ENCODE measurements at regions not wholly inside any gene's neighbourhood (a gene's known extent, or its start where the extent isn't known, plus 50 kb on each side); places are given as distances from the start of the nearest gene placed in this dataset.
"Not testable (repeated sequence)": the region's sequence is repeated elsewhere in the genome, so short reads cannot be mapped to it uniquely, and the experiment has no call there.

GRCh38 chr16:35102780-35103403 is 1643.5 kb downstream of the TP53TG3F start:
- Histone ChIP-seq H4K91ac (ENCODE audit: insufficient read length, low read depth, low read length) (no peak overlapping the region), H2BK20ac (ENCODE audit: low read depth, low read length, poor library complexity, severe bottlenecking) (no peak overlapping the region), H3K4me2 (ENCODE audit: insufficient read depth, insufficient read length, low read length) (no peak overlapping the region), H2BK15ac (ENCODE audit: low read depth, low read length) (no peak overlapping the region), H3K23me2 (ENCODE audit: insufficient read length, low read depth, low read length, poor library complexity, severe bottlenecking) (no peaks in the 10 kb centered on the region), H4K20me1 (ENCODE audit: control insufficient read depth, insufficient read depth, insufficient read length) (no peaks in the 10 kb centered on the region), H3K23ac (ENCODE audit: insufficient read length, low read depth, low read length) (no peak overlapping the region), H2AFZ (ENCODE audit: low read length) (no peak overlapping the region), H2BK120ac (ENCODE audit: low read depth, low read length, poor library complexity, severe bottlenecking) (no peak overlapping the region), H3K14ac (ENCODE audit: insufficient read depth, low read length) (no peak overlapping the region), H3K27ac (ENCODE audit: insufficient read length, low read depth, low read length) (no peak overlapping the region), H2AK5ac (ENCODE audit: insufficient read length, low read length) (no peak overlapping the region), H3T11ph (ENCODE audit: low read length) (no peak overlapping the region), H3K79me2 (ENCODE audit: insufficient read depth, low read length) (no peaks in the 10 kb centered on the region), H2BK5ac (ENCODE audit: insufficient read length, low read length) (no peak overlapping the region), H3K18ac (ENCODE audit: insufficient read length, low read depth, low read length) (no peak overlapping the region), H3K56ac (ENCODE audit: insufficient read length, low read depth, low read length) (no peak overlapping the region), H3K9me3 (ENCODE audit: control insufficient read depth, low read depth, low read length) (peaks cover 46% of the 10 kb centered on the region), H2BK12ac (ENCODE audit: insufficient read length, low read depth, low read length) (no peak overlapping the region), H3K4ac (ENCODE audit: low read depth, low read length) (no peak overlapping the region), H3K9ac (ENCODE audit: extremely low read depth, insufficient read length, low read length) (no peak overlapping the region), H3K4me1 (ENCODE audit: insufficient read depth, low read length) (no peaks in the 10 kb centered on the region), H4K5ac (ENCODE audit: insufficient read length, low read depth, low read length) (no peak overlapping the region), H3K79me1 (ENCODE audit: insufficient read depth, low read depth, low read length, poor library complexity, severe bottlenecking) (no peaks in the 10 kb centered on the region), H4K8ac (replicated peaks; ENCODE audit: insufficient read length, low read depth, low read length) (no peak overlapping the region), H3K27me3 (ENCODE audit: insufficient read depth, low read length) (no peaks in the 10 kb centered on the region)
- Mint-ChIP-seq H3K4me1 (no peaks in the 10 kb centered on the region), H3K27ac (no peak overlapping the region), H3K4me3 (no peak overlapping the region), H3K27me3 (ENCODE audit: low read depth) (no peaks in the 10 kb centered on the region), H3K9me3 (peaks cover 73 to 77% of the 10 kb centered on the region in 2 experiments), H3K36me3 (ENCODE audit: insufficient read depth in 1 of 3, low read depth in 3 of 3) (peaks cover 0 to 7% (median 3%) of the 10 kb centered on the region in 3 experiments; a peak in 4 of 7 replicates)
- no CpG with 5 or more reads among the region's 6 CpGs for WGBS (ENCODE audit: extremely low coverage, insufficient read length, low lambda C conversion rate)
- TF ChIP-seq, protein P1, sequence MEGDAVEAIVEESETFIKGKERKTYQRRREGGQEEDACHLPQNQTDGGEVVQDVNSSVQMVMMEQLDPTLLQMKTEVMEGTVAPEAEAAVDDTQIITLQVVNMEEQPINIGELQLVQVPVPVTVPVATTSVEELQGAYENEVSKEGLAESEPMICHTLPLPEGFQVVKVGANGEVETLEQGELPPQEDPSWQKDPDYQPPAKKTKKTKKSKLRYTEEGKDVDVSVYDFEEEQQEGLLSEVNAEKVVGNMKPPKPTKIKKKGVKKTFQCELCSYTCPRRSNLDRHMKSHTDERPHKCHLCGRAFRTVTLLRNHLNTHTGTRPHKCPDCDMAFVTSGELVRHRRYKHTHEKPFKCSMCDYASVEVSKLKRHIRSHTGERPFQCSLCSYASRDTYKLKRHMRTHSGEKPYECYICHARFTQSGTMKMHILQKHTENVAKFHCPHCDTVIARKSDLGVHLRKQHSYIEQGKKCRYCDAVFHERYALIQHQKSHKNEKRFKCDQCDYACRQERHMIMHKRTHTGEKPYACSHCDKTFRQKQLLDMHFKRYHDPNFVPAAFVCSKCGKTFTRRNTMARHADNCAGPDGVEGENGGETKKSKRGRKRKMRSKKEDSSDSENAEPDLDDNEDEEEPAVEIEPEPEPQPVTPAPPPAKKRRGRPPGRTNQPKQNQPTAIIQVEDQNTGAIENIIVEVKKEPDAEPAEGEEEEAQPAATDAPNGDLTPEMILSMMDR (conservative IDR thresholded peaks at IDR 0.05), result no peak; the same call in 2 of the 3 replicates
- DNase-seq, result no peak

- H2AFZ ChIP-seq (ENCODE audit: low read length); H3K4me3 Mint-ChIP-seq; H4K91ac ChIP-seq (ENCODE audit: insufficient read length, low read depth, low read length); H3K4me1 ChIP-seq (ENCODE audit: insufficient read depth, low read length); H4K5ac ChIP-seq (ENCODE audit: insufficient read length, low read depth, low read length); H3K14ac ChIP-seq (ENCODE audit: insufficient read depth, low read length); H3K27ac ChIP-seq (ENCODE audit: insufficient read length, low read depth, low read length); H3K23me2 ChIP-seq (ENCODE audit: insufficient read length, low read depth, low read length, poor library complexity, severe bottlenecking); H3K18ac ChIP-seq (ENCODE audit: insufficient read length, low read depth, low read length); H3K4ac ChIP-seq (ENCODE audit: low read depth, low read length); H3K27me3 Mint-ChIP-seq (ENCODE audit: low read depth); H4K20me1 ChIP-seq (ENCODE audit: control insufficient read depth, insufficient read depth, insufficient read length); H3K4me2 ChIP-seq (ENCODE audit: insufficient read depth, insufficient read length, low read length); H3K27me3 ChIP-seq (ENCODE audit: insufficient read depth, low read length); H3K23ac ChIP-seq (ENCODE audit: insufficient read length, low read depth, low read length); H3K27ac Mint-ChIP-seq; H2BK5ac ChIP-seq (ENCODE audit: insufficient read length, low read length); H2BK12ac ChIP-seq (ENCODE audit: insufficient read length, low read depth, low read length); DNase-seq; H3T11ph ChIP-seq (ENCODE audit: low read length); H2BK120ac ChIP-seq (ENCODE audit: low read depth, low read length, poor library complexity, severe bottlenecking); H2BK20ac ChIP-seq (ENCODE audit: low read depth, low read length, poor library complexity, severe bottlenecking); H4K8ac ChIP-seq (replicated peaks; ENCODE audit: insufficient read length, low read depth, low read length); H3K56ac ChIP-seq (ENCODE audit: insufficient read length, low read depth, low read length); H3K4me1 Mint-ChIP-seq; H2AK5ac ChIP-seq (ENCODE audit: insufficient read length, low read length); H3K9ac ChIP-seq (ENCODE audit: extremely low read depth, insufficient read length, low read length); H2BK15ac ChIP-seq (ENCODE audit: low read depth, low read length); H3K79me2 ChIP-seq (ENCODE audit: insufficient read depth, low read length); H3K79me1 ChIP-seq (ENCODE audit: insufficient read depth, low read depth, low read length, poor library complexity, severe bottlenecking): not testable (repeated sequence)
- H3K36me3 Mint-ChIP-seq (ENCODE audit: insufficient read depth in 1 of 3, low read depth in 3 of 3), result peaks cover 0 to 17% (median 6%) of the 10 kb centered on the region in 3 experiments; a peak in 5 of 7 replicates
- H3K9me3 ChIP-seq (ENCODE audit: control insufficient read depth, low read depth, low read length), result peaks cover 57% of the 10 kb centered on the region
- no CpG with 5 or more reads among the region's 4 CpGs for WGBS (ENCODE audit: extremely low coverage, insufficient read length, low lambda C conversion rate)
- peaks cover 76 to 79% of the 10 kb centered on the region in 2 experiments for H3K9me3 Mint-ChIP-seq
These were observed 1652.4 kb downstream of the TP53TG3F start for GRCh38 chr16:35111772-35112171.

All from H9 (cell line).